HG02852 (cell line): ENCODE measurements at regions not wholly inside any gene's neighbourhood (a gene's known extent, or its start where the extent isn't known, plus 50 kb on each side); places are given as distances from the start of the nearest gene placed in this dataset.
"Not testable (repeated sequence)": the region's sequence is repeated elsewhere in the genome, so short reads cannot be mapped to it uniquely, and the experiment has no call there.

Source experiments
- ATAC-seq: cut with Tn5 transposase; IDR thresholded peaks from one replicate; pipeline ENCODE4 v1.9.1; 2021; ENCODE audit warnings: mild to moderate bottlenecking, moderate library complexity; ENCODE audit not compliant: unreplicated experiment

- no peak for ATAC-seq
Observed at GRCh38 chr22:49010070-49010863, 817.4 kb downstream of the BRD1 start.

GRCh38 chr22:49009359-49010063 is 818.2 kb downstream of the BRD1 start:
- no peak for ATAC-seq

GRCh38 chr22:49008682-49009235 is 818.9 kb downstream of the BRD1 start:
- no peak for ATAC-seq

- ATAC-seq, result no peak
Observed at GRCh38 chr22:49007013-49007653, 820.5 kb downstream of the BRD1 start.

GRCh38 chr22:49006207-49007012 is 821.3 kb downstream of the BRD1 start:
- ATAC-seq, result no peak

GRCh38 chr22:49005557-49005956 is 822.1 kb downstream of the BRD1 start:
- ATAC-seq, result no peak

GRCh38 chr22:49004484-49005399 is 822.9 kb downstream of the BRD1 start:
- no peak for ATAC-seq

GRCh38 chr22:48997605-48998004 is 830.1 kb downstream of the BRD1 start:
- ATAC-seq, result not testable (repeated sequence)

GRCh38 chr22:48993655-48994054 is 834.0 kb downstream of the BRD1 start:
- ATAC-seq, result no peak

GRCh38 chr22:48984639-48985038 is 843.0 kb downstream of the BRD1 start:
- ATAC-seq, result no peak

- no peak for ATAC-seq
Observed at GRCh38 chr22:48982321-48982905, 845.3 kb downstream of the BRD1 start.

- ATAC-seq, result no peak
Observed at GRCh38 chr22:48981371-48982061, 846.2 kb downstream of the BRD1 start.

GRCh38 chr22:48980918-48981317 is 846.8 kb downstream of the BRD1 start:
- no peak for ATAC-seq

- no peak for ATAC-seq
Observed at GRCh38 chr22:48980409-48980808, 847.3 kb downstream of the BRD1 start.

GRCh38 chr22:48979482-48979881 is 848.2 kb downstream of the BRD1 start:
- no peak for ATAC-seq

GRCh38 chr22:48976556-48977535 is 850.8 kb downstream of the BRD1 start:
- no peak for ATAC-seq

GRCh38 chr22:48975886-48976285 is 851.8 kb downstream of the BRD1 start:
- ATAC-seq, result no peak
